PFSK-1 (cell line): ENCODE measurements at regions not wholly inside any gene's neighbourhood (a gene's known extent, or its start where the extent isn't known, plus 50 kb on each side); places are given as distances from the start of the nearest gene placed in this dataset.

Experiments used
- FOXP2 ChIP-seq: optimal IDR thresholded peaks from 2 replicates; pipeline ENCODE3; 2011; ENCODE audit warnings: borderline replicate concordance, control low read depth, inconsistent platforms; ENCODE audit not compliant: insufficient read depth; ENCODE audit errors: extremely low read length, extremely low read depth
- SIN3A ChIP-seq: IDR thresholded peaks from 2 replicates; pipeline ENCODE4 v1.6.1; 2012; ENCODE audit warnings: mild to moderate bottlenecking, low read length, moderate library complexity, borderline replicate concordance; ENCODE audit not compliant: insufficient read depth
- TAF1 ChIP-seq: IDR thresholded peaks from 2 replicates; pipeline ENCODE4 v1.6.1; 2012; ENCODE audit warnings: low read length, control low read depth, borderline replicate concordance; ENCODE audit not compliant: insufficient read depth
- TF ChIP-seq, protein P1 (sequence below), 2 experiments: IDR thresholded peaks; 2 replicates each; pipeline versions ENCODE4 v1.6.1 to v1.8.0; 2011 to 2012; ENCODE audit warnings: low read depth in 2 of 2, low read length in 2 of 2, control low read depth in 1 of 2, inconsistent platforms in 1 of 2, mild to moderate bottlenecking in 1 of 2, moderate library complexity in 1 of 2; ENCODE audit not compliant: insufficient read depth in 1 of 2

DNA sequence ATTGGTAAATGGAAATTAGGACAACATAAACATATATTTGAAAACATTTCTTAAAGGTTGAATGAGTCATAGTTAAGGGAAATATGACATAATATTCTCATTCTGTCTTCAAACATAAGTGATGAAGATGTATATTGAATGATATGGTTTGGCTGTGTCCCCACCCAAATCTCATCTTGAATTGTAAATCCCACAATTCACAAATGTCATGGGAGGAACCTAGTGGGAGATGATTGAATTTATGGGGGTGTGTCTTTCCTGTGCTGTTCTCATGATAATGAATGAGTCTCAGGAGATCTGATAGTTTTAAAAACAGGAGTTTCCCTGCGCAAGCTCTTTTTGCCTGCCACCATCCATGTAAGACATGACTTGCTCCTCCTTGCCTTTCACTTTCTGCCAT, 104.4 kb upstream of the MPDZ start:
- TF ChIP-seq SIN3A (no peak), TAF1 (no peak), FOXP2 (no peak)
- TF ChIP-seq, protein P1, sequence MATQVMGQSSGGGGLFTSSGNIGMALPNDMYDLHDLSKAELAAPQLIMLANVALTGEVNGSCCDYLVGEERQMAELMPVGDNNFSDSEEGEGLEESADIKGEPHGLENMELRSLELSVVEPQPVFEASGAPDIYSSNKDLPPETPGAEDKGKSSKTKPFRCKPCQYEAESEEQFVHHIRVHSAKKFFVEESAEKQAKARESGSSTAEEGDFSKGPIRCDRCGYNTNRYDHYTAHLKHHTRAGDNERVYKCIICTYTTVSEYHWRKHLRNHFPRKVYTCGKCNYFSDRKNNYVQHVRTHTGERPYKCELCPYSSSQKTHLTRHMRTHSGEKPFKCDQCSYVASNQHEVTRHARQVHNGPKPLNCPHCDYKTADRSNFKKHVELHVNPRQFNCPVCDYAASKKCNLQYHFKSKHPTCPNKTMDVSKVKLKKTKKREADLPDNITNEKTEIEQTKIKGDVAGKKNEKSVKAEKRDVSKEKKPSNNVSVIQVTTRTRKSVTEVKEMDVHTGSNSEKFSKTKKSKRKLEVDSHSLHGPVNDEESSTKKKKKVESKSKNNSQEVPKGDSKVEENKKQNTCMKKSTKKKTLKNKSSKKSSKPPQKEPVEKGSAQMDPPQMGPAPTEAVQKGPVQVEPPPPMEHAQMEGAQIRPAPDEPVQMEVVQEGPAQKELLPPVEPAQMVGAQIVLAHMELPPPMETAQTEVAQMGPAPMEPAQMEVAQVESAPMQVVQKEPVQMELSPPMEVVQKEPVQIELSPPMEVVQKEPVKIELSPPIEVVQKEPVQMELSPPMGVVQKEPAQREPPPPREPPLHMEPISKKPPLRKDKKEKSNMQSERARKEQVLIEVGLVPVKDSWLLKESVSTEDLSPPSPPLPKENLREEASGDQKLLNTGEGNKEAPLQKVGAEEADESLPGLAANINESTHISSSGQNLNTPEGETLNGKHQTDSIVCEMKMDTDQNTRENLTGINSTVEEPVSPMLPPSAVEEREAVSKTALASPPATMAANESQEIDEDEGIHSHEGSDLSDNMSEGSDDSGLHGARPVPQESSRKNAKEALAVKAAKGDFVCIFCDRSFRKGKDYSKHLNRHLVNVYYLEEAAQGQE (IDR thresholded peaks at IDR 0.05; ENCODE audit: insufficient read depth in 1 of 2, low read depth in 2 of 2, low read length in 2 of 2): no peak
